K562 (cell line): ENCODE measurements at regions not wholly inside any gene's neighbourhood (a gene's known extent, or its start where the extent isn't known, plus 50 kb on each side); places are given as distances from the start of the nearest gene placed in this dataset.
A peak's percentile ranks its signal among the peaks of the same experiment; 100 is the strongest.

Experiments used
- EWSR1 ChIP-seq: fragments of 450-650 bp; IDR thresholded peaks from 2 replicates; pipeline ENCODE4 v1.6.1; 2018; ENCODE audit warnings: borderline replicate concordance, mild to moderate bottlenecking, low read depth, moderate library complexity; ENCODE audit not compliant: partially characterized antibody
- FOXP4 ChIP-seq: sonication (generic); formaldehyde crosslinking; IDR thresholded peaks from 2 replicates; pipeline ENCODE4 v1.8.0; 2022; ENCODE audit warnings: mild to moderate bottlenecking, missing genetic modification reagents, borderline replicate concordance
- GATAD2B ChIP-seq: fragments of 450-650 bp; IDR thresholded peaks from 2 replicates; pipeline ENCODE4 v1.6.1; 2017; ENCODE audit warnings: mild to moderate bottlenecking, borderline replicate concordance
- KLF13 ChIP-seq: fragments of 450-650 bp; IDR thresholded peaks from 2 replicates; pipeline ENCODE4 v1.6.1; 2016; ENCODE audit warnings: missing genetic modification characterization, low read depth, mild to moderate bottlenecking, missing compliant biosample characterization, moderate library complexity, borderline replicate concordance
- PML ChIP-seq: IDR thresholded peaks from 2 replicates; pipeline ENCODE4 v1.6.1; 2012; ENCODE audit warnings: low read length, inconsistent platforms
- POLR2B ChIP-seq: fragments of 450-650 bp; IDR thresholded peaks from 2 replicates; pipeline ENCODE4 v1.6.1; 2018; ENCODE audit warnings: low read depth; ENCODE audit not compliant: partially characterized antibody
- RERE ChIP-seq: sonication (generic); formaldehyde crosslinking; IDR thresholded peaks from 2 replicates; pipeline ENCODE4 v1.8.0; 2023; ENCODE audit warnings: missing genetic modification reagents, mild to moderate bottlenecking, borderline replicate concordance
- SMAD2 ChIP-seq: fragments of 150-350 bp; IDR thresholded peaks from 2 replicates; pipeline ENCODE4 v1.6.1; 2014; ENCODE audit warnings: low read depth, mild to moderate bottlenecking, low read length
- TAL1 ChIP-seq: fragments of 450-650 bp; IDR thresholded peaks from 2 replicates; pipeline ENCODE4 v1.6.1; 2016; ENCODE audit warnings: mild to moderate bottlenecking
- ZBTB43 ChIP-seq: sonication (generic); formaldehyde crosslinking; IDR thresholded peaks from 2 replicates; pipeline ENCODE4 v1.8.0; 2023; ENCODE audit warnings: mild to moderate bottlenecking, missing genetic modification reagents
- ZFP36 ChIP-seq: fragments of 150-350 bp; IDR thresholded peaks from 2 replicates; pipeline ENCODE4 v1.6.1; 2018; ENCODE audit warnings: low read length, low read depth; ENCODE audit not compliant: partially characterized antibody
- ZNF165 ChIP-seq: fragments of 250-450 bp; sonication (Bioruptor Pico); IDR thresholded peaks from 2 replicates; pipeline ENCODE4 v1.4.0; 2020; ENCODE audit warnings: borderline replicate concordance
- ZNF280B ChIP-seq: fragments of 250-450 bp; sonication (Bioruptor Pico); IDR thresholded peaks from 2 replicates; pipeline ENCODE4 v1.5.1; 2021; ENCODE audit warnings: mild to moderate bottlenecking
- ZNF316 ChIP-seq: fragments of 450-650 bp; IDR thresholded peaks from 2 replicates; pipeline ENCODE4 v1.6.1; 2016

- TF ChIP-seq ZNF165 (no peak), ZNF280B (CRISPR knock-in tag) (no peak), ZBTB43 (CRISPR knock-in tag) (no peak), SMAD2 (no peak), POLR2B (no peak), ZFP36 (no peak), TAL1 (peak; percentile 85), RERE (CRISPR knock-in tag) (no peak), KLF13 (tag) (no peak), FOXP4 (CRISPR knock-in tag) (no peak), EWSR1 (no peak), ZNF316 (peak; percentile 52), GATAD2B (no peak), PML (peak; percentile 83; the same call in 1 of the 2 replicates)
Measured at GRCh38 chr5:12615141-12615820, 711.0 kb upstream of the CTNND2 start (continued).
